ENCODE measurements at regions not wholly inside any gene's neighbourhood (a gene's known extent, or its start where the extent isn't known, plus 50 kb on each side); places are given as distances from the start of the nearest gene placed in this dataset.
A peak's percentile ranks its signal among the peaks of the same experiment; 100 is the strongest.

DNA sequence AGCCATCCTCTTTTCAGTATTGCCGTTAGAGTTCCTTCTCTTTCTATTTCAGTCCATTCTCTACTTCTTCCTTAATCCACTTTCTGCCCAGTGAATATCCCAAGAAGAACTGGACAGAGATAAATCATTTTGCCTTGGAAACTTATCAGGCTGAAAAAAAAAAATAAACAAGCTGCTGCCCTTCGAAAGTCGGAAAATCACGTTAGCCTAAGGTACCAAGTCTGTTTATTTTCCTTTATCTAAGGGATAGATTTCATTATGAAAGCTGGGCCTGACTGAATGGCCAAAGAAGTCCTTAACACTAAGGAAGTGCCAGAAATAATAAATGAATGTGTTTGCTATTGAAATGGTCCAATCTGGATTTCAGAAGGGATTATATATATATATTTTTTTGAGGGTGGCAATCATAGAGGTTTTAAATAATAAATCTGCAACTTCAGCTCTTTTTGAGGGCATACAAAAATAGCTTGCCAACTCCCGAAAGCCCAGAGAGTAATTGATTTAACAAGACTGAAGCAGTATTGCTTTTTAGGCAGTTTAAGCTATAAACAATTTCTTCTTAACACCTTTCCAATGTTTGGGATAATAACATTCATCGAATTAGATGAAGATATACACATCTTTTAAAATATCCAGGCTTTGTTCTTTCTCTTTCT lies 127.0 kb upstream of the STMND1 start:
- no peak for DNase-seq

DNA sequence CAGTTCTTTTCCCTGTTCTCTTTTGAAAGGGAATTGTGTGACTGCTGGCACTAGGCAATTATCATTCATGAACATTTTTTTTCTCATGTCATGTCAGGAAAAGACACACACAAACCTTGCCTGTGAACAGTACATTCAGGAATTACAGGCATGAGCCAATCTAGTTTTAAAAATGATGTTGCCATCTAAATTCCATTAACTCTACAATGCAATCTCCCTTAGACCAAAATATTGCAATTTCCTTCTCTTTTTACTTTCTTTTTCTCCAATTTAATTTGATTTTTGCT lies 127.5 kb upstream of the STMND1 start:
- DNase-seq: no peak

DNA sequence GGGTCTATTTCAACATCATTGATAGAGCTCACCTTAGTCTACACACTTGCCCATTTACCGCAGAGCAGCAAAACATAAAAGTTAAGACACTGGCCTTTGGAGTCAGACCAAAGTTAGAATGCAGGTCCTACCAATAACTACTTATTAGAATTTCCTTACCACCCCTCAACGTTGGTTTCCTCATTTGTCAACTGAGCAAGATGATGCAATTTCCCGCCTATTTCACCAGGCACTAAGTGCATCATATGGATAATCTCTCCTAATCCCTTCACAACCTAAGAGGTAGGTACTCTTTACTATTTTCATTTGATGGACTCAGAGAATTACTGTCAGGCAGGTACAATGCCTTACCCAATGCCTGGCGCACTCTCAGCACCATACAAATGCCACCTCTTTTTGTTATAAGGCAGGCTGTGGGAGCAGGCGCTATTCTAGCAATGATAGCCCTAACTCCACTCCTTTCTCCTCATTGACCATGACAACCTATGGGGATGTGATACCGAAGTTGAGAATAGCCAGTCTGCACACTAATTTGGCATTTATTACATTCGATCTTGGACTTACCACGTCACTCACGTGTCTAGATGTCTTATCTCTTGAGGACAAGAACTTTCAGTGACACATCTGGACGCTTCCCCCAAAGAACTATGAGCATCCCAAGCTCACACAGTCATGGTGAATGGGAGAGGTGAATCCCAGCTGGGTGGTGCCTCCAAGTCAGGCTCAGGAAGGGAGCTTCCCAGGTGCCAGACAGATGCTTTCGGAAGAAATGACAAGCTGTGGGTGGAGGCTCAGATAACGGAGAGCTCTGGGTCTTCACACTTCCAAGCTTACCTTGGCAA lies 128.1 kb upstream of the STMND1 start:
- DNase-seq: no peak

DNA sequence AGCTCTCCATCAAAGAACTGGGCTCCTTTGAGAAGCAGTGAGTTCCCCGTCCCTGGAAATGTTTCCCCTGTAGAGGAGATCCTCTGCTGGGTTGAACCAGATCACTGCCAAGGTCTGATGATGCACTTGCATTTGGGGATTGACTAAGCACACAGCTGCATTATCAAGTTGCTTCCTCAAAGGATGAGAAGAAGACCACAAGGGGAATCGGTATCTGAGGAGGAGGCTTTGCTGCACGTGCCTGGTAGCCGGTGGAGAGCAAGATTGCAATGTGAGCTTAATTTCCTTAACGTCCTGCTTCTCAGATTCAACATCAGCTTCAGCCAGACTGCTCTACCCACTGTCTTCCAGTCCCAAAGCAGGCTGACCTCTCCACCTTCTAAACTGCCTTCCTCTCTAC lies 128.8 kb upstream of the STMND1 start:
- DNase-seq: no peak

DNA sequence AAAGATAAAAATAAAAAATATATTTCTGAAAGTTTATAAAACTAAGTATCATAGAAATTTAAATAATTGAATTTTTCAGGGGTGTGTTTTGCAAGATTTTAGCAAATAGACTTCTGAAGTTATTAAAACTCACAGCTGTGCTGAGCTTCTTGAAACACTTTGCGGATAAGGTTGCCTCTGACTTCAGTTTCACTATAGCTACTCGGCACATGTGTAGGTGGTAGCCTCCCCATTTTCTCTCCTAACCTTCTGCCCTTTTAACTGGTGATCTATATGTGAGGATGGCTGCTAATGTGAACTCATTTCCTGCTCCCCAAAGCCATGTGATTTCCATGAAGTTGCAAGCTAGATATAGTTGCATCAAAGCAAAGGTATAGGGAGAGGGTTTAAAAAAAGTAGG lies 129.3 kb upstream of the STMND1 start:
- DNase-seq: no peak

DNA sequence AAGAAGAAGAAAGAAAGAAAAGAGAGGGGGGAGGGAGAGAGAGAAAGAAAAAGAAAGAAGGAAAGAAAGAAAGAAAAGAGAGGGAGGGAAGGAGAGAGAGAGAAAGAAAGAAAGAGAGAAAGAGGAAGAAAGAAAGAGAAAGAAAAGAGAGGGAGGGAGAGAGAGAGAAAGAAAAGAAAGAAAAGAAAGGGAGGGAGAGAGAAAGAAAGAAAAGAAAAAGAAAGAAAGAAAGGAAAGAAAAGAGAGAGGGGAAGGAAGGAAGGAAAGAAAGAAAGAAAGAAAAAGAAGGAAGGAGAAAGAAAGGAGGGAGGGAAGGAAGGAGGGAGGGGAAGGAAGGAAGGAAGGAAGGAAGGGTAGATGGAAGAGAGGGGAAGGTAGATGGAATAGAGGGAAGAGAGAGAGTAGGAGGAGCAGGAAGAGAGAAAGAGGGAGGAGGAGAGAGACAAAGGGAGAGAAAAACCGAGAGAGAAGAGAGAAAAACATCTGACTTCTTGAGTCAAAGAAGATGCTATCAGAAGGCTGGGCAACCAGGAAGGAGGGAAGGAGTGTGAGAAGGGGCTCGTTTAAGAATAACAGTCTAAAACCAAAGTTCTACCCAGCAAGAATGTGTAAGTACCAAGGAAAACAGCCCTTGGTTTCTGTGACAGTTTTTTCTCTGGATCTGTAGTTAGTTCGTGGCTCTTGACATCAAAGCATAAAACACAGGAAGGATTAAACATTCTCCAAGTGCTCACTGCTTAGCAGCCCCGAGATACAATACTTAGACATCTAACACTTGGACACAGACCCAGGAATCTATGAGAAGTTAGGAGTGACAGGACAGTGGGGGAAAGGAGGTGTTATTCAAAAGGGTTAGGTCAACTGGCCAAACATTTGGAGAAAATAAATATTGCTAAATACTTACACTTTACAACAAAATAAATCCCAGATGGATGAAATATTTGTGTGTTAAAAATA lies 131.9 kb upstream of the STMND1 start:
- DNase-seq: no peak

DNA sequence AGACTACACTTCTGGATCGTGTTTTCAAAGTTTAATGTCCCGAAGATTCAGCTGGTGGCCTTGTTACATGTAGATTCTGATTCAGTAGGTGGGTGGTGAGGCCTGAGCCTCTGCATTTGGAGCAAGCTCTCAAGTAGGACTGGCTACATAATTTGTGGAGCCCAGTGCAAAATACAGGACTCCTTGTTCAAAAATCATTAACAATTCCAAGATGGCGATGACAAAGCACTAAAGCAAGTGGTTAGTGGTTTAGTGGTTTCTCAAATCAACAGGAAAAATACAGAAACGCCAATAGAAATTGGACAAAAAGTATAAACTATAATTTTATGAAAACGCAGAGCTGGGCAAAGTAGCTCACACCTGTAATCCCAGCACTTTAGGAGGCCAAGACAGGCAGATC lies 133.7 kb upstream of the STMND1 start:
- no peak for DNase-seq

DNA sequence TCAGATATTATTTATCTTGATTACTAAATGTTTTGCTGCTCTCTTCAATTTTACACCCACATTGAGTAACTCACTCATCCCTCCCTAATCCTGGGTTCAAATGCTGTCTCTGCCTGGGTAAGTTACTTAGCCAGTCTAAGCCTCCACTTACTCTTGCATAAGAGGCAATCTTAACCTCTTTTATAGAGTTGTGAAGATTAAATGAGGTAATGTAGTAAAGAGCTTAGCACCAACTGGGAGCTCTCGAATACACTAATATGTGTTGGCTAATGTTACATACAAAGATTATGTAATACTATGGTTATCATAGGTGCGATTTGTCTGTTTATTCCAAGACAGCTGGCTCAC lies 134.4 kb upstream of the STMND1 start:
- no peak for DNase-seq

DNA sequence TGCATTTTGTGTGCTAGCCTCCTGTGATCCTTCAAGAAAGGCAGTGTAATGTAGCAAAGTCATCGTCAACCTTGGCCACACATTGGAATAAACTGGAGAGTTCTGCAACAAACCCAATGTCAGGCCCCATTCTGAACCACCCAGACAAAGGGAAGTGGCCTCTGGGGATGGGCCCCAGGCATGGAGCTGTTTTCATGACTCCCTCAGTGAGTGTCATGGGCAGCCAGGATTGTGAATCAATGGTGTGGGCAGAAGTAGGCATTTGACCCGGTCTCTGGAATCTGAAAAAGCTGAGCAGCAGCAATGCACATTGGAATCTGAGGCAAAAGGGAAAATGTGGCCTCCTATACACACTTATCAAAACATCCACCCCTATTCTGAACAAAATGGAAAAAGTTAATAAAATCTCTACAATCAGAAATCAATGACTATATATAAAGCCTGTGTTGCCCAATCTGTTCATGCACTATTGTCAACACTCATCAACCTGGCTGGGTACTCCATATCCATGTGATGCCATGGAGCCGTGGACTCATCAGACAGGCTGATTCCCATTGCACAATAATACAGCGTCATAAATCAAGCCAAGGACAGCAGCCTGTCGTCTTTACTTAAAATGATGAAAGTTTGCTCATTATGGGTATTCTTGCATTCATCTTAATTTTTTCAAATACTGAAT lies 134.9 kb upstream of the STMND1 start:
- DNase-seq: no peak

DNA sequence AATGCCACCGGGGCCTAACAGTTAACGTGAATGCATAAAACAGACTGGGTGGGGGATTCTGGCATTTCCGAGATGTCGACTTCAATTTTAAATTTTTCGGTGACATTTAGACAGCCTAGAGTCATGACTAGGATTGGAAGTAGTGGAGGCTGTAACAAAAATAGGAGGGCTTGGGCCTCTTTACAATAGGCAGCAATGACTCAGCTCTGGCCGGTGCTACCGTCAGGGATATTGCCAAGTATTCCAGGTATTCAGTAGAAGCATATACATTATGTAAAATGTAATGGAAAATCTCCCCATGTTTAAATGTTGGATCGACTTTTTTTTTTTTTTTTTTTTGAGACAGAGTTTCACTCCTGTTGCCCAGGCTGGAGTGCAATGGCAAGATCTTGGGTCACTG lies 136.2 kb upstream of the STMND1 start:
- DNase-seq: no peak

DNA sequence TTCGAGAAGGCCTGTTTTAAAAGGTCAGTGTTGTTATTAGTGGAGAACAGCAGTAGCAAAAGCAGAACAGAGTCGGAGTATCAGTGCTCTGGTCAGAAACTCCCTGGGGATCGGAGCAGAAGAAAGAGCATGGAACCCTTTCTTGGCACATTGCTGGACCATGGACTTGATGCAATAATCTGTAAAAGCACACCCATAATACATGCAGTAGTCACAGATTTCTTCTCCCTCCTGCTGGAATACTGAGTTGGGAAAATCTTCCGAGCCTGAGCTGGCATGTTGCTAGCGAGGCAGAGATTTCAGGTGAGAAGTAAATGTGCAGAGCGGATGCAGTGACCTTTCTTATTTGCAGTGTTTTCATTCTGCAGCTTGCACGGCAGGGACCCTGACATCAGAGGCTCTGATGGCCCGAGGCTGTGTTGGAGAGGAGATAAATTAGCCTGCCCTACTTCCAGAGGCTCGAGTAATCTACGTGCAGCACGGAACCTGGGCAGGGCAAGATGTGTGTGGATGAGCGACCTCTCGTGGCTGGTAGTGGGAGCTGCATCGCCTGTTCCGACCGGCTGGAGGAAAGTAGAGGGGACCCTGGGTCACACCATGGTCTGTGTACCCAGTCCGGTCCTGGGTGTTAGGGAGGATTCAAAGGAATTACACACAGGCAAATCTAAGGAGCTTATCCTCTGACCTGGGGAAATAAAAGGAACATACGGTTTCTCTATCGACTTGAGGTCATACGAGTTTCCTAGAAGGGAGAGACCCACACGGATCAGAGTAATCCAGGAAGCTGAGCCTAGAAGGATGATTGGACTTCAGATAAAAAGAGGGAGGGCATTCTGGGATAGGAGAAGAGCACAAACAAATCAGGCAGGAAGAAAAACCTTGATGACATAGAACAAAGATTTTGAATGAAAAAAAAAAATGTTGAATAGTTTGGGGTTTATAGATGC lies 137.0 kb upstream of the STMND1 start:
- peak; percentile 39 to 56 for DNase-seq

DNA sequence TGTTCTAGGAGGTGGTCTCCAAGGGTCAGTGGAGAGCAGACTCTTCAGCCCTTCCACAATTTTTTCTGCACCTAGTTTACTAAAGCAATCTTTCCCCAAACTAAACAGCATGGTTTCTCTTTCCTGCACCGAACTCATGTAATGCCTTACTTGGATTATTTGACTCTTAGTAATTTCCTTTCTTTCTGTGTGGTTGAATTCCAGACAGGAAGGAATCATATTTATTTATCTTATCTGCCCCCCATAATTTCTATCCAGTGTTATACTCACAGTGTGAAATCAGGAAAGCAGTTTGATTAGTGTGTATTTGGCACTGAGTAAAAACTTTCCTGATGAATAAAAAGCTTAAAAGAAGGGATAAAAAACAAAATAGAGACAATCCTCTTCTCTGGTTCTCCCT lies 140.3 kb upstream of the STMND1 start:
- DNase-seq: no peak

DNA sequence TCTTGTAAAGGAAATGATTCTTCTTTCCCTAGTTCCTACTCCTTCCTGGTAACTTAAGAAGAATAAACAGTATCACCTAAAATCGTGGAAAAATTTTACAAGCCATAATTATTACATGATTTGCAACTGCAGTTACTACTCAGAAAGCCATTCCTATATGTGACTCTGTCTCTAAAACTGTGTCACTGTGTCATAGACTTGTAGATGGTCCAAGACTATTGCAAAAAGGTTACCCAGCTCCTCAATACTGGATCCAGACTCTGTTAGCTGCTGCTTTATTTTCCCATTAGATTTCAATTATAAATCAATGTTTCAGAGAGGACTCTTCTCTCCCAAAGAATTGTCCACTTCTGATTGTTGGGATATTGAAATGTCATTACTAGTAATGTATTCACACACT lies 142.1 kb upstream of the STMND1 start:
- DNase-seq: no peak

DNA sequence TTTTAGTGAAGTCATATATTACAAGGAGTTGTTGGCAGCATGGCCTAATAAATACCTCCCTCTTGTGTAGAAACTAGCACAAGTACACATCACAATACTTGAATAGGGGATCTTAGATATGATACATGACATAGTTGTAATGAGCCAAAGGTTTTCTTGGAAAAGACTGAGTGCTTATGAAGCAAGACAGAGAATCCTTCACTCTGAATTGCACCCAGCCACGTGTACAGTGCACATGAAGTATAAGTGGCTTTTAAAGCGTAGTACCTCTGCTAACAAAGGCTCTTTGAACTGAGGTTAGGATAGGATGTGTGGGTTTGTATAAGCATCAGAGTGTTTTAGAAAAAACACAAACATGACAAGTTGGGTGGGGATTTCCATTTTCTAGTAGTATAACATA lies 145.5 kb upstream of the STMND1 start:
- DNase-seq: no peak

DNA sequence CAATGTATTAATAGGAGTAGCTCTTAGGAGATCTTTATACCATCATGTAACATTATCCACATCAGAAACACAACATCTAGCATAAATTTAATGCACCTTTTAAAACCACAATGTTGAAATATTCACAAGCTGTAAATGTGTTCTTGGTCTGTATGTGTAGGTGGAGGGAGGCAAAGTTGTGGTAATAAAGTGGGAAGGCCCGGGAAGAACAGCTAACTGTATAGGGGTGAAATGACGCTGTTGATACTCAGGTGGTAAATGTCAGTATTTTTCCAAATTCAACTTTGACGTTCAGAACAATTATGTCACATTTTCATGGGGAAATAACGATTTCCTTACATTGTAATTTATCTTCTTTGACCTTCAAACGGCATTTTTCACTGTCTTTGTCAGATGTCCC lies 146.0 kb upstream of the STMND1 start:
- no peak for DNase-seq

DNA sequence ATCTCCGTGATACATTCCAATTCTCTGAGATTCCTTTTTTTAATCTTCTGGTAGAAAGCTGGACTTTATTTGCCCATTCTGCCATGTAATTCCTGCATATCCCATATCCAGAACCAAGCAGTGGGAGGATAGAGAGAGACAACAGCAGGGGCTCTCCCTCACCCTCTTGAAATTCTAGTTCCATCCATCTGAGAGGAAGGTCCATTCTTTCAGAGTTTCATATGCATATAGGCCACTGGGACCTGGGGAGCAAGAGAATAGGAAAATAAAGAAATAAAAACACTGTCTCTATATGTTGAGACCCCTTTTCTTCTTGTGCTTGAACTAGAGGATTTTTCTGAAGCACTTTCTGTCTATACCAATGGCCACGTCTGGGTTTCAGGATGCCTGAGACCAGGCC lies 147.9 kb upstream of the STMND1 start:
- no peak for DNase-seq

DNA sequence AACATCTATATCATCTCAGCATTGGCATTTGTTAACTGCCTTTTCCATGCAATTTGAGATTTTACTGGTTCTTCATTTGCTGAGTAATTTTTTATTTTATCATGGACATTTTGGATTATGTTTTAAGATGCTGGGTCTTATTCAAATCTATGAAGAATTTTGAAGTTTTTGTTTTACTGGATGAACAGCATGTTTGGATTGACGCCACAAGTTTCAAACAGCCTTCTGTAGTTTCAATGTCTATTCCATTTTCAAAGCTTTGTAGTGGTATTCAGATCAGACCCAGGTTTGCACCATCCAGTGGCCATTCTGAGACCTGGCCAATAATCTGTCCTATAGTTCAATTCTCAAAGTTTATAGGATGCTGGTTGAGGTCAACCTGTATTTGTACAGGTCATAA lies 148.4 kb upstream of the STMND1 start:
- DNase-seq: no peak

DNA sequence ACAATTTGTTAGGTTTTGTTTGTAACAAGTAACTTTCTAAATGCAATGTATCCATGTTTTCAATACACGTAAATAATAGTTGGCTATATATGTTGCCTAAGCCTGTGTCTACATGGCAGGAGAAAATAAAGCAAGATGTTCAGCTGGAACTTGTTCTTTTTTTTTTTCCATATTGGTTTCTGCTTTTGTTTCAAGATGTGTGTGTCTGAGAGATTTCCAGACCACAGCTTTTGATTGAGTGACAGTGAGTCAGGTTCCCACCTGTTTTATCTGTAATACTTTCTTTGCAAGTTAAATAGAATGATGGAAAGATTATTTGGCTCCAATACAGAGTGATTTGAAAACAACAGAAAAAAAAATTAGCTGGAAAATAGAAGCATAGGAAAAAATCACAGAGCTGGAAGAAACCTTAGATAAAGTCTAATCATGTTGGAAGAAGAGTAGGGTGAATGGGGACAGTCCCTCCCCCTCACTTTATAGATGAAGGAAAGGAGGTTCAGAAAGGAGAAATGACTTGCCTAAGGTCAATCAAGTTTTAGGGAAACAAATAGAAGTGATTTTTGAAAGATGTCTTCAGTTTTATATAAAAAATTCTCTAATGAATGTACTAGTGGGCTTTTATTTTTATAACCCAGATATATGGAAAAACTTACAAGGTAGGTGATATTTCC lies 150.9 kb upstream of the STMND1 start:
- no peak for DNase-seq

DNA sequence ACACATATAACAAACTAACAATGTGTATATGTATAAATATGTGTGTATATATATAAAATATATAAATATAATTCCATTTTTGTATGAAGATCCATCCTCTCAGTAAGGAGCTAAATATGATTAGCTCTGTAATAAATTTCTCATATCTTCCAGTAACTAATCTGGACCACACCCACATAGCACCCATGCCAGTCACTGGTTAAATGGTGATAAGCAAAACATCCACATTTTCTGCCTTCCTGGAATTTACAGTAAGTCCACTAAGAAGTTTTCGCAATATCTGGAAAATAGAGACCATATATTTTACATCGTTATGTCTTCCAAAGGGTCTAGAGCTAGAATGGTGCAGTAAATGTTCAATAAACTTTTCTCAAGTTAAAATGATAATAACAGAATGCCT lies 151.5 kb upstream of the STMND1 start:
- no peak for DNase-seq

DNA sequence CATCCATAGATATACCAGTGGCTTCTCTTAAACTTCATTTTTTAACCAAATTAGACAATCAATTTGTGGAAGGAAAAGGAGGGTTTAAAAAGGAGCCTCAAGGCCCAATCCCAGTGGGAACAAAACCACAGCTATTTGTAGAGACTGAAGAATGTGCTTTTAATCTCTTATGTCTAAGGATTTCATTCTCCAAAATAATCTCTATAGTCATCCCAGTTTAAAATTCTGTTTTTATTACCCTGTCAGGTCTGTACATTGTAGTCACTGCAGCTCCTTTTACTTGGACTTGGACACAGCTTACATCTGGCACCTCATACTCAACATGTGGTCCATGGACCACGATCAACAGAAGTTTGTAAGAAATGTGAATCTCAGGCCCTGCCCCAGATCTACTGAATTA lies 152.1 kb upstream of the STMND1 start:
- no peak for DNase-seq

DNA sequence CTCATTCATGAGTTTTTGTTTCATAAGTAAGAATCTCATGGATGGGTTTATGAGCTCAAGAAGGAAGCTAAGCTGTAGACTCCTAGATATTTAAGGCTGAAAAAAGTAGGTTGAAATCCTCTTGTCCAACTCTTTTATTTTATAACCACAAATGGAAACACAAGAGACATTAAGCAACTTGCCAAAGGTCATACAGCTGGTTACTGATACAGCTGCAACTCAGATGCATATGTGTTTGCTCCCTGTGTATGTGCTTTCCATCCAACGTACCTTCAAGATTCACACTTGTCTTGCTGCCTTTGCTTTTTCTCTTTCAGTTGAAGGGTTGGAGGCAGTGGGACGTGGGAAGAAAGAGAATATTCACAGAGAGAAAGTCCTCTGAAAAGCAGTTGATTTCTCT lies 153.5 kb upstream of the STMND1 start:
- no peak for DNase-seq

Measured in NCI-H1930 (cell line).